NCI-H1092 treated with DMSO at 0.1 percent for 48 hours (cell line): ENCODE measurements at regions not wholly inside any gene's neighbourhood (a gene's known extent, or its start where the extent isn't known, plus 50 kb on each side); places are given as distances from the start of the nearest gene placed in this dataset.

Experiments
- DNase-seq: peaks from one replicate; lab custom pipeline; 2025; lab: John Stamatoyannopoulos, UW

DNA sequence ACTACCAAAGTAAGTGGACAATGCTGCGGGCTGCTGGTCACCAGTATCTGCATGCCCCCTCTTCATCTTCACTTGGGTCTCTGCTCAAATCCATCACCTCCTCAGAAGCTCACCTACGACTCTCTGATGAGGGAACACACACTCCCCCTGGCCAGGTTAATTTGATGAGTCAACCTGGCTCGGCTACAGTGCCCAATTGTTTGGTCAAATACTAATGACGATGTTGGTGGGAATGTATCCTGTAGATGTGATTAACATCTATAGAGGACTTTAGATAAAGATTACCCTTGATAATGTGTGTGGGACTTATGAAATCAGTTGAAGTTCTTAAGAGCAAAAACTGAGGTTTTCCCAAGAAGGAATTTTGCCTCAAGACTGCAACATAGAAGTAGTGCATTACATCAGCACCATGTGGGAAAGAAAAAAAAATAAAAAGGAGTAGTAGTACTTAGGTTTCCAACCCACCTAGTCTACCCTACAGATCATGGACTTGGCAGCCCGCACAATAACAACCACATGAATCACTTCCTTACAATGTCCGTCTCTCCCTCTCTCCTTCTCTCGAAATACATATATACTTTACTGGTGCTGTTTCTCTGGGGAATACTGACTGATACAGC, 467.3 kb downstream of the DNAH5 start:
- DNase-seq = no peak

DNA sequence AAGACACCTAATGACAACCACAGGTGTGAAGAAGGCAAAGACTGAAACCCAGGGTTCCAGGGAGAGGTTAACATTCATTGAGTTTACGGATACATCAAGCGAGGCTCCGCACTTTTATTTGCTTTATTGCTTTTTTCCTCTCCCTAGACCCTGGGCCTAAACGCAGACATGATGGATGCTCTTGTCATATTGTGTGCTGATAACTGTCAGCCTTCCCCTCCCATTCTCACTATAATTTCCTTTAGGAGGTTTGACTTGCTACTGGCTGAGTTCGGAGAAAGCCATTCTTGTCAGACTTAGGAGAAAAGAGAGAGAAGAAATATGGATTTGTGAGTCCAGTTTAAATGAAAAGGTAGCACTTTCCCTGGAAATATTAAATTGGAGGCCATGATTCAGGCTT, 471.6 kb downstream of the DNAH5 start:
- DNase-seq = no peak

DNA sequence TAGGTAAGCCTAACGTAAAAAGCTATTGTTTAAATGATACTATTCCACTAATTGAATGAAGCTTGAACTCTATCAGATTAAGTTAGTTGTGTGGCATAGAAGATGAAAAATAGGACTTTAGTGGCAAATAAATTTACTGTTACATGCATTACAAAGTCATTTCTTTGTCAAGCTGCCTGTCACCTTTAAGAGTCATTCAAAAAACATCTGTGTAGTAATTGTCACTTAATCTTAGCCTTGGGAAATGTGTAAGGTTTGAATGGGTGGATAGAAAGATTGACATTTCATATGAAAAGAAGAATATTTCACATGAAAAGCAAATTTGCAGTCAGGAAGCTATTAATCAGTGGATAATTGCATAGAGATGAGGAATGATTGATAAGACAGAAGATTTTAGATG, 473.5 kb downstream of the DNAH5 start:
- no peak for DNase-seq

DNA sequence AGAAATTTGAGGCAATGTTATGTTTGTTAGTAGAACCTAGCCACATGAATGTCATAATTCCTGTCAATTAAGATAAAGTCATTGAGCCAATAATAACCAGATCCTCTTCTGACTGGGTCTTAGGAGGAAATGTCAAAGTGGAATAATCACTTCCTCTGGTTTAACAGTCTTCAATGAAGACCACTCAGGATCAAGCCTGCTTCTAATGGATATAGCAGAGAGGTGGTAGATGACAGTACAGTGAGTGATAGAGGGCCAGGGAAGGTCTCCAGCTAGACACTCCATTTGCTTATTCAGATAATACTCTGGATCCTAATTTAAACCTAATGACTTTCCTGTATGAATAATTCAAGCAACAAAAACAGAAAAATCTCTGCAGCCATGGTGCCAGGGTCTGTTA, 474.2 kb downstream of the DNAH5 start:
- DNase-seq = no peak

DNA sequence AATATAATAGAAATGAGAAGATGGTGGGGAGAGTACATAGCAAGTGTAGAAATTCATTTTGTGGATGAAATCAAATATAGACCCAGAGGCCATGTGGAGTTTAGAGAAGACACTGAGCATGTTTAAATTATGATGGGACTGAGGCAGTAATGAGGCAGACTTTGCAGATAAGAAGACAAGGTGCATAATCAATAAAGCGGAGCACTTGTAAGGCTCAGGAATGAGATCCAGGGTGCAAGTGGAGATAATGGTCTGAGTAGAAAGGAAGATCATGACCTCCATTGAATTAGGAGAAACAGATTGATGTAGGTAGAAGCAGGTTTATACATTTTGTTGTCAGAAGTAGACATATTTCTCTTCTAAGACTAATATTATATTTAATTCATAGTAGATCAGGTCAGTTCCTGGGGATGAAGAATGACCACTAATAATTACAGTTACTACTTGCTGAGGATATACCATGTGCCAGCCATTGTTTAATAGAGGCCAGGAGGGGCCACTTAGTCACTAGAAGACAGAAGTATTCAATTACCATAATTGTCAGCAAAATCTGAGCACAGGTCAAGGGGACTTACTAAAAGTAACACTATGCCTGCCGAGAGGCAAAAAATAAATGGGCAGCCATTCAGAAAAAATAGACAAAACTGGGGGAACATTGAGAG, 479.8 kb downstream of the DNAH5 start:
- DNase-seq = no peak

DNA sequence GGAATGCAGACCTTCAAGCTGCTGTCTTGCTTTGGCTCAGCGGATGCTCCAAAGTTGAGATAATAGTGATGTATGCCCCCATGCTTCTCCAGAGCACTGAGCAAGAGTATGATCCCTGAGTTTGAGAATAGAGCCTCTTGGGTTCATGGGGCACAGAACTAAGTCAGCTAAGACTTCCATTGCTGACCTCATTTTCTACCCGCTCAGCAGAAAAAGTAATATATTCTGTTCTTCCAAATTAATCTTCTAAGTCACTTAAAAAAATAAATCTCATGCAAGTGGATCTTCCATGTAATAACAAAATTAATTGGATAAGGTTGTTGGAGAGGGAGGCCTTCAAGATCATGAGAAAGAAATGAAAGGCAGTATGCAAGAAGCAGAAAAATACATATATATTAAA, 483.9 kb downstream of the DNAH5 start:
- DNase-seq = no peak

DNA sequence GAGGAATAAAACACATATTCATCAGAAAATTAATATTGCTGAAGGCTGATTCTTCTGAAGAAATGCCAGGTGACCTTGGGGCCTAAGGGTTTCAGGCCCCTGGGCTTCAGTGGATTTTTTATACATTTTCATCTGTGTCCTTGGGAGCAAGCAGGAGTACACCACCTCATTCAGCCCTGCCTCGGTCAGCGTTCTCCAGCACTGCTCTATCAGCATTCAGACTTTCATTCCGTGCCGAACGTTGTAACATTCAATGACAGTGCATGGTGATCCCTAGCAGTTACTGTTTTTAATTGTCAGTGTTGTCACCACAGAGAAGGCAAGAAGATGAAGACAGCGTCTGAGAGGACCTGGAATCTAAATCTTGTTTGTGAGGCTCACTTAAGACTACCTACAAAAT, 490.4 kb downstream of the DNAH5 start:
- DNase-seq = no peak

DNA sequence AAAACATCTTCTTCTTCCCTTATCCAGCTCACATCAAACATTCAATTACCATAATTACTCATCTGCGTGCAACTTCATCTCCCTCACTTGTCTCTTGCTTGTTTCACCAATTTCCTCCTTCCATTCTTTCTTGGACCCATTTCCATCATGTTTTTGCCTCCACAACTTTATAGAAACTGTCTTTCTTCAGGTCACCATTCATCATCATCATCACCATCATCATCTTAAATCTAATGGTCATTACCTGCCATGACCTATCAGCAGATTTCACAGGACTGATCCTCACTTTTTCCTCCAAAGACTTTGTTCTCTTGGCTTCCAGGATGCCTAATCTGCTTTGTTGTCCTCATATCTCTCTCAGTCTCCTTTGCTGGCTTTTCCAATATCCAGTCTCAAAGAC, 495.6 kb downstream of the DNAH5 start:
- no peak for DNase-seq

DNA sequence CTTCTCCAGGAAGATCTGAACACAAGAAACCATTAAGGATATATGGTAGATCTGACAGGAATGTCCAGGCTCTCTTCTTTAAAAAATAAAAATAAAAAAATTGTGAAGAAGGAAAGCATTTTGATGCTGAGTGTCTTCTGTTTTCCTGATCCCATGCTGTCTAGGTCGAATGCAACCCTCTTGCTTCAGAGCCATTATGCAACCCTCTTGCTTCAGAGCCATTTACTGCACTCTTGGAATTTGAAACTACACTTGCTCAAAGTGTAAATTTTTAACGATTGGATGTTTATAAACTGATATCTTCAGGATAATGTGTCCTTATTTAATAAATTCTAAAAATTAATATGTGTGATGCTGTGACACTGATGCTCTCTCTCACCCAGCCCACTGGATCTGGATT, 505.1 kb downstream of the DNAH5 start:
- DNase-seq = no peak

DNA sequence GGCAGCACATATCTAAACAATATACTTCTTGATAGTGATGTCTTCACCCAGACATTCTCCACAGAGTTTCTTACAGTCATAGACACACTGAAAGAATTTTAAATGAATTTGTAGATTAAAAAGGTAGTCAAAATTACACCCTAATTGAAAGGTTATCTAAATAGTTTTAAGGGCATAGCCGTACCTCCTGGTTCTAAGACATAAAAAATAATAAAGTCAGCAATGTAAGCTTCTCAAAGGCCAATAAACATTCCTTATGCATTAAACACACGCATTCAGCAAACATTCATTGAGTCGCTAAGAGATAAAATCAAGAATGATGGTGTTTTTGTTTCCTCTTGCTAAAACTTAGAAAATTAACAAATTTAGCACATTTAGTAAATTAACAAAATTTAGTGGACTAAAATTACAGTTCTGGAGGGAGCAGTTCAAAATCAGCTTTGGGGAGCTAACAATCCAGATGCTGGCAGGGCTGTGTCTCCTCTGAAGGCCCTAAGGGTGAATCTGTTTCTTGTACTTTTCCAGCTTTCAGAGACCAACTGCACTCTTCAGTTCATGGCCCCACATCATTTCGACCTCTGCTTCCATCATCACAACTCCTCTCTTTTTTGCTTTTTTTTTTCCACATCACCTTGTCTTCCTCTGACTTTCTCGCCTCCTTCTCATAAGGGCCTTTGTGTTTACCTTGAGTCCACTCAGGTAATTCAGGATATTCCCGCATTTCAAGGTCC, 516.5 kb downstream of the DNAH5 start:
- no peak for DNase-seq

DNA sequence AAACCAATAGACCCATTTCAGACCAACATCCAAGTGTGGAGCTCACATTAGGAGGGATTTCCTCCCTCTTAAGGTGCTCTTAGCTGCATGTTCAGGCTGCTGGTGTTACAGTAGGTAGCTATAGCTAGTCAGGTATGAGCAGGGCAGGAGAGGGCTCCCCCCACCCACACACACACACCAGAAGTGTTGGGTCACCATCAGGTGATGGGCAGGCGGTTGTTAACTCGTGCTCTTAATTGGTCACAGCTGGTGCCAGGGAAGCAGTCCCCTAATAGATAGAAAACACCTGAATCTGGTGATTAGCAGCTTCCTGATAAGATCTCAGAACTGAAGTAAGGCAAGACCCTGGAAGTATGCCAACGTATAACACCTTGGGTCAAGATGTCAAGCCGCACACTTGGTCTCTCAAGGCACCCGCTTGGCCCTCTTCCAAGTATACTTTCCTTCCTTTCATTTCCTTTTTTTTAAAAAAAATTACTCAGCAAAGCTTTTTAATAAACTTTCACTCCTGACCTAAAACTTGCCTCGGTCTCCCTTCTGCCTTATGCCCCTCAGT, 532.4 kb downstream of the DNAH5 start:
- no peak for DNase-seq

DNA sequence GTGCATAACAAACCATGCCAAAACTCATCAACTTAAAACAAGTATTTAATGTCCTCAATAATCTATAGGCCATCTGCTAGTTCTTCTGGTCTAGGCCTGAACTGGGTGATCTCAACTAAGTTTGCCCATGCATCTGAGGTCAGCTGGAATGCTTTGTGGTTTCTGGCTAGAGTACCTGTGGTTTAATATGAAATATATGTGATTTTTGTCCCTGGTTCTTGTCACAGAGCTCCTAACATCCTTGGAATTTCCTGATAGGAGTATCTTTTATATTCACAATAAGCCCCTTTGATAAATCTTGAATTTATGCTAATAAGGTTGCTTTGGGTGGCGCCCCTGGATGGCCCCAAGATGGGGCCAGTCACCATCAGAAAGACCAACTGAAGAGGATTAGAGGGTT, 535.9 kb downstream of the DNAH5 start:
- no peak for DNase-seq

DNA sequence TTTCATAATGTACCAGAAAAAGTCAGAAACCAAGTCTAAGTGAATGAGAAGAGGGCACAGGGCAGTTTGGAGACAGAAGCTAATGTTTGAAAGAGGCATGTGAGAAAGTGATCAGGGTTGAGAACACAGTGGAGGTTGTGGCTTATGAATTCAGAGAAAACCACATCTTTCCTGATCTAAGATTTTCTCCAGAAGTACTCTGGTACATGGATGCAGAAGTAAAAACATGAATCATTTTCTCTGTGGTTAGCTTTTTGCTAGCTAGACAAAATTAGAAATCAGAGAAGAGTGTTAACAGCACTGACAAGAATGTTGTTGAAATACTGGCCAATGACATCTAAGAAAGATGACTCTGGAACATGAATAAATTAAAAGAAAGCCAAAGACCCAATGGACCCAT, 541.1 kb downstream of the DNAH5 start:
- no peak for DNase-seq

DNA sequence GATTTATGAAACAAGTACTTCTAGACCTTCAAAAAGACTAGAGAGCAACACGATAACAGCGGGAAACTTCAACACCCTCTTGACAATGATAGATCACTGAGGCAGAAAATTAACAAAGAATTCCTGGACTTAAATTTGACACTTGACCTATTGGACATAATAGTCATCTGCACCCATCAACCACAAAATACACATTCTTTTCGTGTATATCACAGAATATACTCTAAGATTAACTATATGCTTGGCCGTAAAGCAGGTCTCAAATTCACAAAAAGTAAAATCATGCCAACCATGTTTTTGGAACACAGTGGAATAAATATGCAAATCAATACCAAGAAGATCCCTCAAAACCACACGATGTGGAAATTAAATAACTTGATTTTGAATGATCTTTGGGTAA, 559.4 kb downstream of the DNAH5 start:
- no peak for DNase-seq

DNA sequence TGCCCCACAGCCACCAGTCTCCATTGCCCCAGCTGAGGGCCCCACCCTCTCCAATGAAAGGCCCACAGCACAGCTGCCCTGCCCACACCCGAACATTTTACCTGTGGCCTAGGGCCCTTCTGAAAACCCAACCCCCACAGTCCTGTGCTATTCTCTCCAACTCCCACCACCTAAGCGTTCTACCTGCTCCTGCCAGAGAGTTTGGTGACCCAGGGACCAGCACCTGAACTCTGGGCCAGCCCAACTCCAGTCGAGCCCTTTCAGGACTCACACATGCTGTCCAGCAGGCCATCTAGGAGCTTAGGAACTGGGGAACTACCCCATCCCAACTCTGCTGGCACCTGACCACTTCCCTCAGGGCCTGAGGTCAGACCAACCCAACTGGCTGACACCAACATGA, 562.3 kb downstream of the DNAH5 start:
- DNase-seq = no peak

DNA sequence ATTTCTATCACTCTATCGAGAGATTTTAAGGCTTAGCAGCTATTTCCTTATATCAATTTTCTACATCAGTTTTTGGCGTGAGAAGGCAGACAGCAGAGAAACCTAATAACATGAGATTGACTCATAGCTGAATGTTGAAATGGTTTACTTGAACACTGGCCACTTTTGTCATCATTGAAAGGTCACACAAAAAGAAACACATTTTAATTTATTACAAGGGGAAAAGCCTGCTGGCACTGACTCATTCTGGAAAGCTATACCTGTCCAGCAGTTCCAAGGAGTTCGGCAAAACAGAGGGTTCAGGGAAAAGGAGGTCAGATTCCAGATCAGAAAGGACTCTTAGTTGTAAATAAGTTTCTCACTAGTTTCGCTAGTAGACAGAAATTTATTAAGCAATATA, 566.4 kb downstream of the DNAH5 start:
- no peak for DNase-seq

DNA sequence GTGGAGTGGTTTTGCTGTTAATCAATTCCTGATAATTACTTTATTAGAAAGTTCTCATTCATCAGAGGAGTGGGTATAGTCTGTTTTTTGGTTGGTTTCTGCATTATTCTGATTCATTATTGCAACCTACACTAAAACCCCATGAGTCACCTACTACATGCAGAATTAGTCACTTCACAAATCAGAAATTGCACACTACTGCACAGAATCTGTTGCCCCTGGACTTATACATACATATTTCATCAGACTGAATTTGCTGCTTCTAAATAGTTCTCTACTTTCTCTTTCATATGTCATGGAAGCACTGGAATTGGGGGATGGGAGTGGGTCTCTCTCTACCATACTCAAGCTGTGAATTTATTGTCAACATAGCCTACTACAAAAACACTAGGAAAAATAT, 585.1 kb downstream of the DNAH5 start:
- DNase-seq = no peak

DNA sequence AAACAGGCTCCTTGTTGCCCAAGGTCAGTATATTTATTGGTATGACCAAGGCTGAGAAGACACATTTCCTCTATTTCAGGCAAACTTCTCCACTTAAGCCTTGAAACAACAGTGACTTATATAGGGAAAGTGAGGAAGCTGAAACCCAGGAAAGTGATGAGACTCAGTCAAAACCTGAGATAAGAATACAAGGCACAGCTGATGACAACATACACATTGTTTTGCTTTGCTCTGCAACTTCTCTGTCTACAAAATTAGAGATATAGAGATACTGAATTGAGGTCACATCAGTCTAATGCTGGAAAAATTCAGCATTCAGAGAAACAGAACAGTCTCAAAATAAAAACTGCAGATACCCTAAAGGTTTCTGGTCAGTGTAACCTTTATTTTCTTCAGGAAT, 586.1 kb downstream of the DNAH5 start:
- no peak for DNase-seq

DNA sequence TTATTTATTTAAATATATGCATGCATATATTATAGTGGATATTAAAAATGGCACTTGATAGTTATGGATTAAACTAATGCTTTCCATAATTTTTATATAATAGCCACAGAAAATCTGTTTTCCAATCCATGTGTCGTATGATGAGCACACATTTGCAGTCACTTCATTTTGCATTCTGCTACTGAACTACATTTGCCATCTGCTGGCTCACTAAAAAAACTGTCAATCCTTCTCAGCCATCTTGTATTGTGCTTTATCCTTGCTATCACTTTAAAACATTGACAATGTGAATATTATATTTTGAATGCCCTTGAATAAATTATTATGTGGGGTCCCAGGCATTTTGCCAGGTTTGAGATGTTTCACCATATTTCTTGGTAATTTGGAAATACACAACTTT, 586.6 kb downstream of the DNAH5 start:
- no peak for DNase-seq

DNA sequence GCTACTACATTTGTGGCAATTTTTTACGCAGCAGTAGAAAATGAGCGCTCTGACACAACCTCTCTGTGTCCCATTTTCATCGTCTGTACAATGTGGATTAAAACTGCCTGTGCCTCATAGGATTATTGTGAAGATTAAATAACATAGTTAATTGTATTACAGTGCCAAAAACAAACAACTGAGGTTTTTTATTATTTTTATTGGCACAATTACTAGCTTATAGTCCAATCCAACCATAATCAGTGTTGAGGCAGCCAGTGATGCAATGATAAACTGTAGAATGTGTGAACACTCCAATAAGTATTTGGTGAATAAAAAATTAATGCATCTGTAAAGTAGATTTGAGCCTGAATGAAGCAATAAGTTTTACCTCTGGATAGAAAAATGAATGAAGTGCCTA, 588.3 kb downstream of the DNAH5 start:
- DNase-seq = no peak

DNA sequence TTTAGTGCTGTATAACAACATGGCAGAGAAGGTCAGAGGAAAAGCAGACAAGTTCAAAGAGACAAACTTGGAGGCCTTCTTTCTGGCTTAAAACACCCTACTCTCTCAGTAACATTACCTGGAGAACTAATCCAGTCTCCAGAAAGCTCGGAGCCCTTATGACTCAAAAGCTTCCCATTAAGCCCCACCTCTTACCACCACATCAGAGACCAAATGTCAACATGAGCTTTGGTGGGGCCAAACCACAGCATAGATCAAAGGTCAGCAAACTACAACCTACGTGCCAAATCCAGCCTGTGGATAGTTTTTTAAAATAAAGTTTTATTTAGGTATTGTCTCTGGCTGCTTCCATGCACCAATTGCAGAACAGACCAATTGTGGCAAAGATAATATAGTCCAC, 589.9 kb downstream of the DNAH5 start:
- no peak for DNase-seq

DNA sequence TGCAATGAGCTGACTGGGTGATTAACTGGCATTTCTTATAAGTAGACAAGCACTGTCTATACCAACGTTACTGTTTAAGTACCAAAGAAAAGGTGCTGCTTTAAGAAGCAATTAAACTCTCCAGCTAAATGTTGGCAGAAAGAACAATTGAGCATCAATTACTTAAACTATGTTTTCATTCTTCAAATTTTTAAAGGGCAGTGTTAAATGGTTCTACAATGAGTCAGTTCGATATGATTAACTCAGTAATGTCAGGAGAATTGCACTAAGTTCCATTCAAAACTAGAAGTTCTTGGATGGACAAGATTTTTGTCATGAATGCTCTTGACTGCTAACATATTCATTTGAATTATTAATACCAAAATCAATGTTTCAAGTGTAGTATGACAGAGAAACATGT, 593.7 kb downstream of the DNAH5 start:
- no peak for DNase-seq

DNA sequence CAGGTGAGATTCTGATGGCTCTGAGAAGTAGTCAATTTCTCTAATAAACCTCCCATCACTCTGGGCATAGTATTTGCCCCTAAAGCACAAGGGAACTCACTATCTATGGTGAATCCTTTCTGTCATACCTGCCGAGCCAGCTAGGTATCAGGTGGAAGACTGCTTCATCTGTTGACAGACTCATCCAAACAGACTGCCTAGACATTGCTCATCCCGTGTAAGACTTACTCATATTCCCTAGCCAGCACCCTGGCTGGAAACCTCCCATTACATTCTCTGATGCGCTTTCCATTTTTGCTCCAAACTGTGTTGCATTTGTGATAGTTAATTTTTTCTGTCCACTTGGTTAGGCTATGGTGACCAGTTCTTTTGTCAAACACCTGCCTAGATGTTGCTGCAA, 595.9 kb downstream of the DNAH5 start:
- DNase-seq = no peak
